ENCODE measurements at regions not wholly inside any gene's neighbourhood (a gene's known extent, or its start where the extent isn't known, plus 50 kb on each side); places are given as distances from the start of the nearest gene placed in this dataset.

DNA sequence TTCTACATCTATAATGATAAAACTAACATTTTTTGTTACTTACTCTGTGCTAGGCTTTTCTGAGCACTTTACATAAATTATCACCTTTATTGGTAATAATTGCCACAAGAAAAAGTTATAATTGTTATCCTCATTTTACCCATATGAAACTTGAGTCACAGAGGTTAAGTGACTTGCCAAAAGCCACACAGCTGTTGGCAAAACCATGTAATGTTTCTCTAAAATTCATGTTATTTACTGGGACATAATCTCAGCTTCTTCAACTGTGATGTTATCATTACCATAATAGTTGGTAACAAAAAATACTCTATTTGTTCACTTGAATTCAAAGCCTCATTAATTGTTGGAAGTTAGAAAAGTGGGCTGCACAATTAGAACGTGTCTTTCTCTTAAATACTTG is 437.3 kb downstream of the BRINP1 start:
- DNase-seq (ENCODE audit: low spot score) = no peak

DNA sequence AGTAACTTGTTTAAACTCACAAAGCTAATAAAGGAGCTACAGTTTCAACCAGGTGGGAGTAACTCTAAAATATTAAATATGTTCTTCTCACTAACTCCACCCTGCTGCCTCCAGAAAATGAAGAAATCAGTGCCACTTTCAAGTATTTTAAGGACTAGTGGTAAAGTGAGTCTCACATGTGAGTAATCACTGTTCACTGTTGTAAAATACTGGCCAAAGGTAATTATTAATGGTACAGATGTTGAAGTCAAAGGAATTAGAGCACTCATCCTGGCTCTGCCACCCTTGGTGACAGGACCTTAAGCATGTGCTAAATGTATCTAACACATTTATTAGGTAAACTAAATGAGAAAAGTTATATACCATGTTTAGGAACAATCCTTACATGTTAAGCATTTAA is 430.7 kb downstream of the BRINP1 start:
- DNase-seq (ENCODE audit: low spot score) = no peak

DNA sequence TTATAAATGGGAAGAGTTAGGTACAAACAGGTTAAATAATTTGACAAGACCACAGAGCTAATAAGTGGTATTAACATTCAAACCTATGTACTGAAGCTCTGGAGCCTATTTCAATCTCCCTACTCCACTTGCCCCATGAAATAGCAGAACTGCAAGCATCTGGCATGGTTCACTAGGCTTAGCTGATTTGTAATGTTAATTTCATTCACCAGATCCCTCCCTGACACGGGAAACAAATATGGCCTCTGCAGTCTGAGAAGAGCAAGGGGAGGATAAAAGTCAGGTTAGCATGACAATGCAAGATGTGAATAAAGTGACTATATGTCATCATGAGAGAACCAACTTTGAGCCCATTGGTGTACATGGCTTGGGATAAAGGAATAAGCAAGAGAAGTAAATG is 428.8 kb downstream of the BRINP1 start:
- no peak for DNase-seq (ENCODE audit: low spot score)

DNA sequence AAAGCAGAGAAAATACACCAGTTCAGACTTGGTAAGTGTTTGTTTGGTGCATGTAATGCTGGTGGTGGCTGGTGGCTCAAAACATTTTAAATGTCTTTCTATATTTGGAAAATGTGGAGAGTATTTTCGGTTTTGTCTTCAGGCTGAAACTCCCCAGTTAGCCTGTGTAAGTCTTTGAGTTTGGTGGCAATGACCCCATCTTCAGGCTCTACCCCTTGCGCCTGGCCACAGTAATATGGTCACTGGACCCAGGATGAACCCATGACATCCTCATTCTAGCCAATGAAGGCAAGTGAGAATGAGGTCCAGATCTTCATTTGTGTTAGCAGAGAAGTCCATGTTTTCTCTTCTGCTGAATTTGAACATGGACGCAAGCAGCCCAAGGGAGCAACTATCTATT is 422.6 kb downstream of the BRINP1 start:
- no peak for DNase-seq (ENCODE audit: low spot score)

DNA sequence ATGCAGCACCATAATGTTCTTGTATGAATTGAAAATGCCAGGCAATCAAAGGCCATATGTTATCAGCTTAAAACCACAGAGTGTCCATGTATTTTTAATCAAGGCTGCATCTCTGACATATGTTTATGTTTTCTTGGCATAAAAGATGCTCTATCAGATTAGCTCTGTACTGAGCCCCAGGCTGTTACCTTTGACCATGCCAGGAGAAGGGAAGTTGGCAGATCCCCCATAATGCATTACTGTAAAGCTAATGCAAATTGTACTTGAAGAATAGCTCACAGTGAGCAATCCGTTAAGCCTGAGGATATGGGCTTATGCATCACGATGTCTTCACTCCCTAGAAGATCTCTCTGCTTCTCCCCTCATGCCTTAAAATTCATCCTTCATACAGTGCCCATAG is 414.4 kb downstream of the BRINP1 start:
- DNase-seq (ENCODE audit: low spot score) = no peak

DNA sequence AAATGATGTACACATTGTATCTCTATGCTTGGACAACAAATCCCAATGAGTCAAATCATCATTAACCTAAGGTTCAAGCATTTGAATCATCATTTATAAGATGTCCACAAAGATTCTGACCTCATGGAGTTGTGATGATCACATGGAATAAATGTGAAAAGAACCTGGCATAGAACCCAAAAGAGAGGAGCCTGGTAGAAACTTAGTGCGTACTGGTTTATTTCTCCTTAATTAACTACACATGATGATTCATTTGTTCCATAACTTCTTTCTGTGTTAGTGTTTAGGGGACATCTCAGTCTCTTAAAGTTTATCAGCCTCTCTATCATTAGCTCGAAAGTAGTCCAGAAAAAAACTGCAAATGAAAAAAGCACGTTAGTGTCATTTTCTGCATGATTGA is 411.6 kb downstream of the BRINP1 start:
- DNase-seq (ENCODE audit: low spot score) = no peak

DNA sequence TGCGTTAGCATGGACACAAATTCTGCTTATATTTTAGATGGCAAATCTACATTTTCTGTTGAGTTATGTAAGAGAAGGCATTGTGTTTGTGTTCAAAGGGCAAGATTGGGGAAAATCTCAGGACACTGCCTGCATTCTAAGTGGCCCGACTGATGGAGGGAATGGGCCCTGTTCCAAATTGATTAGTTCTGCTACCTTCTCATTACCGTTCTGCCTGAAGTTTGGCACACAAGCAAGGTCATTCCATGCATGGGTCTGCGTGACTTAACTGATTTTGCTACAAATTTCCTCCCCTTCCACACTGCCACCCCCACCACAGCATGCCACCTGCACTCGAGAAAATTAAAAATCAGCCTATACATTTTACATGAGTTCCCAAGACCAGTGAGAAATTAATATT is 409.9 kb downstream of the BRINP1 start:
- DNase-seq (ENCODE audit: low spot score) = no peak

DNA sequence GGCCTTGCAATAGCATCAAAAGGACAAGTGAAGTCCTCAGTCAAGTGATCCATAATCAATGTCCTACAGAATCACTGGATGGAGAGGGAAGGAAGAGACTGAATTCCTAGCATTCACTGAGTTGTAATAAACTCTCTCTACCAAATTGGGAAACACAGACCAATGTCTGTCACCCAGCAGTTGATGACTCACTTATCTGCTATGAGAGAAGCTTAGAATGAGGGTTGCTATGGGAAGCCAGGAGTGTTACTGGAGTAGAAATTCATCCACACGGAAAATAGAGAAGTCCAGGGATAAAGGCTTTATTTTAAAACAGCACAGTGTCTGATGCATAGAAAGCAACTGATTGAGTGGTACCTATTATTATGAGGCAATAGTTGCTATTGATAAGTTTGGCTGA is 407.4 kb downstream of the BRINP1 start:
- DNase-seq (ENCODE audit: low spot score) = peak; percentile 82

DNA sequence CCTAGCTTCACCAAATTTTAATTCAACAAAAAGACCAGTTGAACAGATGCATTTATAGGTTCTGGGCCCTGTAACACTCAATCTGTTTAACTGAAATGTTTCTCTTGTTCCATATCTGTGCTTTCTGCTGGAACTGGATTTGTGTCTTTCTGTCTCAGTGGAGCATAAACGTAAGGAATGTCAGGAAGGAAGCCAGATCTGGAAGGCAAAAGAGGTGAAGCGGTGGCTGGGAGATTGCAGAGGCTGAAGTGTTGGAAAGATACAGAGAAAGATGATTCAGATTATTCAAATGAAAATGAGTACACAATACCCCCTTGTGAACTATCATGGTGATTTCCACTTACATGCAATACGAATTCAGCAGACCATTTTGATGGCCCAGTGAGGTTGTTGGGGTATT is 406.8 kb downstream of the BRINP1 start:
- peak; percentile 19 for DNase-seq (ENCODE audit: low spot score)

DNA sequence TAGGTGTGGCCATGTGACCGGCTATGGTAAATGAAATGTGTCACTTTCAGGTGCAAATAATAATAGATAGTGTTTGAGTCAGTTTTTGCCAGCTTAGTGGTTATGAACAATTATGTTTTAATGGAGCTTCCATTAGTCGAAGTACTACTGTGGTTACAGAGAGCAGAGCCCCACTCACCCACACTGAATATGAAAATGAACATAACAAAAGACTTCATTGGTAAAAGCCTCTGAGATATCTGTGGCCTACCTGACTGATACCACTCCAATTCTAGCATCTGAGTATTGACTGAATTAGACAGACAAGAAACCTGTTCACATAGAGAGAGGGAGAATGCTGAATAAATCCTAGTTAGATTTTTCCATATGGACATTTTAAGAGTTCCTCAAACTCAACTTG is 405.6 kb downstream of the BRINP1 start:
- no peak for DNase-seq (ENCODE audit: low spot score)

DNA sequence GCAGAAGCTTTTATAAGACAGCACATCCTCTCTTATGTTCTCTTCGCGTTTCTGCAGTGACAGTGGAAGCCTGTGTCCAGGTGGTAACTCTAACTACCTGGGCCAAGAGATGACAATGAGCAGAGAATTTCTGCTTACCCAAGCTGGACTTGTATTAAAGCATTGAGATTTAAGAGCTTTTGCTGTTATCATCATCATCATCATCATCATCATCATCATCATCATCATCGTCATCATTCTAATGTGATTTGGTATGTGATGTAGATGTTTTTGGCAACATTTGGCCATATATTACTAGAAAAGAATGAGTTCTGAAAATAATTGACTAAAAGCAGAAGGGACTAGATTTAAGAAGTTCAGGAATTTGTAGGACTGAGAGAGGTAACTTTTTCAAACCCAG is 401.3 kb downstream of the BRINP1 start:
- no peak for DNase-seq (ENCODE audit: low spot score)

DNA sequence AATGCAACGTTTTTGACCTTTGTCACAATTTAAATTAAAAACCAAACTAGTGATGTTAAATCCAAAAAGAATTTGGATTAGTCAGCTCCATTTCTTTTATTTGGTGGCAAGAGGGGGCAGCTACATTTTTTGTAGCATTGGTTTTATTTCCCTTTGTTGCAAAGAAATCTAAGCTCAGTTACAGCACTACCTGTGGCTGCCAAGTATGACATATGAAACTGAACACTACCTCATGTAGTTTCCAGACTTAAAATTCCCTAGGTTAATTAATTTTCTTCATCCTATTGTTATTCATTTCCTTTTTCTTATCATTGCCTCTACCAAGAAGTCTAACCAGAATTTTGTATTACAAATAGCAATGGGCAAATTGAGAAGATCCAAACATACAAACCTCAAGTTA is 393.5 kb downstream of the BRINP1 start:
- DNase-seq (ENCODE audit: low spot score) = no peak

DNA sequence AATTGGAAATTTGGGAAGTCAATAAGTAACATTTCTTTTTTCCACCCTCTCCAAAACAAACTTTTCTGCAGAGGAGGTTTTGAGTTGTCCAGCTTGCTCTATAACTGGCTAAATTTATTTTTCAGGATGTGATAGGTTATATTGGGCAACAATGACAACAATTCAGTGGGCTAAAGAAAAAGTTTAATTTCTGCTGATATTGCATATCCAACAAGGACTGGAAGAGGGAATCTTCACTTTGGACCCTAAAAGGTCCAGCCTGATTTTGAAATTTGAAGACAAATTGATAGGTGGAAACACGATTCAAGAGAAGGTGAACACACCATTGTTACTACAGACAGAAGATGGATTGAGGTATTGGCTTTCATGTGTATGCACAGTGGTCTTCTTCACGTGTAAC is 393.1 kb downstream of the BRINP1 start:
- DNase-seq (ENCODE audit: low spot score) = no peak

DNA sequence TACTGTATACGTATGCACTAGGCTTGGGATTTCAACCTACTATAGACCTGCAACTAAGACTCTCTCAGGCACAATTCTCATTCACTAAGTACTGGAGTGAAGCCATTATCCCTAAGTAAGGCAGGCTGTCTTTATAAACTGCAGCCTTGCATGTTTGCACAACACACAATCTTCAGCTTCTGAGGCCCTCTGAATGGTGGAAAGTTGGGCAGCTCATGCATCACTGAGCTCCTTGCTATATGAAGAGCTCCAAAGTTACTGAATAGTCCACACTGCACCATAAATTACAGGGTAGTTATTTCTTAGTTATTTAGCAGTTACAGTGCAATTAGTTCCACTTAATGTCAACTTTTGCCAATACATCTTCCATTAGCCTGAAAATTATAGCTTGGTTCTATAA is 384.6 kb downstream of the BRINP1 start:
- no peak for DNase-seq (ENCODE audit: low spot score)

DNA sequence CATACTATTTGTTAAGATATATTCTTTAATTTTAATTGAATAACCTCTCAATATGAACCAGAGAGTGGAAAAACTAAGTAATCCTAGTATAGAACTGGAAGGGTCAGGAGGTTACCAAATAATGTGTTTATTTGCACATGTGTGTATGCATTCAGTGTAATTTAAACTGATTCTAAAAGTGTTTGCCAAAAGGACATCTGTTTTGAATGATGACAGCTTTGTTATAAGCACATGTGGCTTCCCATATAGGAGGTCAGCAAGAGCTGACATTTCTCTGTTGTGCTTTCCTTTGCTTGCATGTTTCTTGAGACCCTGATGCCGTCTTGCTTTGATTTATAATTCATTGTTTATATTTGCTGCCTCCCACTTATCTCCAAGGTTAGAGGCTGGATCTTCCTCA is 383.4 kb downstream of the BRINP1 start:
- no peak for DNase-seq (ENCODE audit: low spot score)

DNA sequence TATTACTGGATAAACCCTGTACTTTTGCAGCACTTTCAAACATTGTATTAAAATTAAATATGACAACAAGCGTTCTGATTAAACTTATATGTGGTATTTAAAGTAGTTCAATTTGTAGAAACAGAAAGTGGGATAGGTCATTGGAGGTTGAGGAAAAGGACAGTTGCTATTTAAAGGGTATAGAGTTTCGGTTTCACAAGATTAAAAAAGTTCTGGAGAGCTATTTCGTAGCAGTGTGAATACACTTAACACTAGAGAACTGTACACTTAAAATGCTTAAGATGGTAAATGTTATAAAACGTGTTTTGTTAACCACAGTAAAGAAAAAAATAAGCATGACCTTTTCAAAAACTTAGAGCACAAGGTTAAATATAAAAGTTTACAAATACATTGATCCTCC is 382.1 kb downstream of the BRINP1 start:
- no peak for DNase-seq (ENCODE audit: low spot score)

DNA sequence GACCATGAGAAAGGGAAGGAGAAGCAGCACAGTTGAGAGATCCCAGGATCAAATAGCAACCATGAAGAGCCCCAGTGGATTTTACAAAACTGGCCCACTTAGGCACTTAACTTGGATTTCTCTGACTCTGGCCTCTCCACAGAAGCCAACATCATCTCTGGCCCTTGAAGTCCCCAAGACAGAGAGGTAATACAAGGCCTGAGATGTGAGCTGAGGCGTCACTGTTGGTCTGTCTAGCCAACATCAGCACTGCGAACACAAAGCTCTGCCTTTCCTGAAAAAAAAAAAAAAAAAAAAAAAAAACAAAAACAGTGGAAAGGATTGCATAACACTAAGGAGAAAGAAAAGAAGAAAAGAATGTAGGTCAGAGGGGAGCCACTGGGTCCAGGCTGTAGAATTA is 378.3 kb downstream of the BRINP1 start:
- no peak for DNase-seq (ENCODE audit: low spot score)

DNA sequence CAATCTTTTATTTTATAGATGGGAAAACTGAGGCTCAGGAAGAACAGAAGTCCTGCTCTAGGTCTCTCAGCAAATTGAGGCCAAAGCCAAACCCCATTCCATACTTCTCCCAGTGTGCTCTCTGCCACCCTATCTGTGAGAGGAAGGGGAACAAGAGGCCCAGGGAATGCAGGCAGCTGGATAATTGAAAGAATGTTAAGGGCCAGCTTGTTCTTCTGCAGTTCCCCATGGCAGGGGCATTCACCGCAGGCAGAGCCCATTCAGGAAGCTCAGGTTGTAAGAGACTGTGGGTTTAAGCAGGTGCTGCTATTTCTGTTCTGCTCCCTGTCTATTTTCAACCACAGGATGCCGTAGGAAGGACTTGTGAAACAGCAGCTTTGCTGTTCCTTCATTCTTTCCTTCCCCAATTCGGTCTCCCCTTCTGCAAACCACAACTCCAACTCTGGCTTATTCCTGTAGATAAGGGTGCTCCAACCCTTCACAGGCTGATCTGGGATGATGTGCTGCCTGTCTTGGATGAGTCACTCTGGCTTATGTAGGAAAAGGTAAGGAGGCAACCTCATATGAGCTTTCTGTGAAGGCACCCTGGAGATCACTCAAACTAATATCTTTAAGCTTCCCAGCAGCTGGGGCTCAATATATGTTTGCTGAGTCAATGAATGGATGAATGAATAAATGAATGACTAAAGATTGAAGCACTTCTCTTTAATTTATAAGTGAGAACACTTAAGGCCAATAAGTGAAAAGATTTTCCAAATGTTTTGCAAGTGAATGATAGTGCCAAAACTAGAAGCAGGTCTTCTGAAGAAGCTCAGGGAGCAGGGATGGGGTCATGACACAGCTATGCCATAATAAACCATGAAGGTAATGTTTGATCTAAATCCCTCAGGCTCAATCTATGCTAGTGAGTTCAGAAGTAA is 377.6 kb downstream of the BRINP1 start:
- peak; percentile 9 for DNase-seq (ENCODE audit: low spot score)

DNA sequence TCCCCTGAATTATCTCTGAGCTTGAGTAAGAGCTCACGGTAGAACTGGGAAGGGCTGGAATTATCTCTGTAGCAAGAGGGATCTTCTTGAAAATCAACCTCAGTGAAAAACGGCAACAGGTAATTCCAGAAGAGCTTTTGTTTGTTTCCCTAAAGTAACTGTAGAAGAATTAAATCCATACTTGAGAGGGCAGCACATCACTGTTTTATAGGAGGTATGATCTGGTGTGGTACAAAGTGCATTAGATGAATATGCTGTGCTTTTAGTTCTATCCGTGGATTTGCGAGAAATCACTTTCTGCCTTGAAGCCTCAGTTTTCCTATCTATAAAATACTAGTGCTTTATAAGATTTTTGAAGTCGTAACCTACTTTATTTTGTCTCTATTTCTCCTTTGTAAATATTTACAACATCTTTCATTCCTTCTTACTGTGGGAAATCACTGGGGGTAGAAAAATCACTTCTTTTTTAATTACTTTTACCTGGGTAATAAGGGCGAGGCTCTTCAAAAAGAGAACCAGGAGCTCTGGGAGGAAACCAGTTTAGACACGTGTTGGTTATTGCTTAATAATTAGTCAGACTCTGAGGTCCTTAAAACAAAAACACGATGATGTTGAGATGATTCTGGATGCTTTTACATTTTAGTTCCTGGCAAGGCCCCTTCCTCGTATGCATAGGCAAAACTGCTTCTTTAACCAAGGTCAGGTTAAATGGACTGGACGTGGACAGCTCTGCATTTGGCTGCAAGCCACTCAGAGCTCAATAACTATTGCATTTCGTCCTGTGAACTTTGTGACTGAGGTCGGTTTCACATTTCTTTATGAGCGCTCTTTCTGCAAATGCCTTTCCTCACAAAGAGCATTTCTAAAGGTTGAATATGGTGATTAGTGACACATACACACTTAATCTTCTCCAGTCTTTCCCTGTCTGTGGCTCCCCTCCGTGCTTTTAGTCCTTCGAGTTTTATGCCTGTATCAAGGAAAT is 376.1 kb downstream of the BRINP1 start:
- DNase-seq (ENCODE audit: low spot score) = no peak

DNA sequence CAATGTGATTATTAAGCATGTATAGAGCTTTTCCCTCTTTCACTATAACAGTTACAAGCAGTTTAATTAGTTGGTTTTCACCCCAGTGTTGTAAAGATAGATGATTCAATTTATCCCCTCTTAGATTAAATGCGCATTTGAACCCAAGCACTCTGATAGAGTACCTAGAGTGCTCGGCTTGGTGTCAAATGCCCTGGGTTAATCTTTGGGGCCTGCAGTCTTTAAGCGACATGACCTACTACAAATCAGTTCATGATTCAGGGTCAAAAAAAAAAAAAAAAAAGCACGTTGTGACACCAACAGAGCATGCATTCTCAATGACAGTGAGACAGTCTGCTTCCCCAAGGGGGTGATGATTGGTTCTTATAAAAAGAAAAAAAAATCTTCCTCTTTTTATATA is 375.3 kb downstream of the BRINP1 start:
- DNase-seq (ENCODE audit: low spot score) = no peak

DNA sequence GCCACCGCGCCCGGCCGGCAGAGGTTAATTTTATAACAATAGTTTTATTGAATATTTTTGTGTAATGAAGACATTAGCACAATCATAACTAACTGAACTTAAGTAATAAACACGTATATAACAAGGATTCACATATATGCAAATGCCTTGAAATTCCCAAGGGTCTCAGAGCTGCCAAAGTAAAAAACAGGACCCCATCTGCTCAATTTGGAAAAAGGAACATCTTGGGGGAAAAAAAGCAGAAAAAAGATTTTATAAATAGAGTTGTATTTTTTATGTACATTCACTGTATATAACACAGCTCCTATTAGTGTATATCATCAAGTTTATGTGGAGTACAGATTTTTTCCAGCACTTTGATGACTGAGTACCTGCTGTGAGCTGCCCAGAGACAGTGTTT is 366.7 kb downstream of the BRINP1 start:
- DNase-seq (ENCODE audit: low spot score) = no peak

DNA sequence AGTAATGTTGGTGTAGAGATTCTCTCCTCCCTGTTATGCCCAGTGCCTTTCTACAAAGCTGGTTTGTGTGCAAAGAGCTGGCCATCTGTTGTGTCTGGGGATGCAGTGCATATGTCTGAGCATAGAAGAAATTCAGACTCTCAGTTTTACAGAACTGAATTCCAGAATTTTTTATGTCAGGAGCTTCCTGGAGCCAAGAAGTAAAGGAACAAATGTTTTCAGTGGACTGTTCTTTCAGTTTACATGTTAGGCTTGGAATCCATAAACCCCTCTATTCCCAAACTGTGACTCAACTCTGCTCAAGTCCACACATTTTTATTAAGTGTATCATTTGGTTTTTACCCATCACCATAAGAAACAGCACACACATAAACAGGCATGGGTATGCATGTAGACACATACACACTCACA is 366.0 kb downstream of the BRINP1 start:
- DNase-seq (ENCODE audit: low spot score) = peak; percentile 25

All from umbilical cord (tissue), 1 donor.